ENCODE measurements at regions not wholly inside any gene's neighbourhood (a gene's known extent, or its start where the extent isn't known, plus 50 kb on each side); places are given as distances from the start of the nearest gene placed in this dataset.
"Not testable (repeated sequence)": the region's sequence is repeated elsewhere in the genome, so short reads cannot be mapped to it uniquely, and the experiment has no call there.

GRCh38 chr15:58298879-58299850 lies 132.6 kb upstream of the LIPC start:
- no peak for DNase-seq

GRCh38 chr15:58302832-58303231 lies 129.0 kb upstream of the LIPC start:
- DNase-seq = no peak

GRCh38 chr15:58303236-58303635 lies 128.6 kb upstream of the LIPC start:
- no peak for DNase-seq

- DNase-seq = no peak
Observed at GRCh38 chr15:58306591-58307312, 125.0 kb upstream of the LIPC start.

- DNase-seq = peak; percentile 29
Observed at GRCh38 chr15:58307313-58307961, 124.4 kb upstream of the LIPC start.

- DNase-seq = no peak
Observed at GRCh38 chr15:58308742-58309355, 122.9 kb upstream of the LIPC start.

GRCh38 chr15:58309963-58310928 lies 121.5 kb upstream of the LIPC start:
- DNase-seq = no peak

- no peak for DNase-seq
Observed at GRCh38 chr15:58311556-58311955, 120.2 kb upstream of the LIPC start.

- DNase-seq = no peak
Observed at GRCh38 chr15:58312031-58312430, 119.8 kb upstream of the LIPC start.

GRCh38 chr15:58313304-58313703 lies 118.5 kb upstream of the LIPC start:
- DNase-seq = no peak

GRCh38 chr15:58313810-58314592 lies 117.8 kb upstream of the LIPC start:
- DNase-seq = no peak

- DNase-seq = no peak
Observed at GRCh38 chr15:58314593-58315216, 117.1 kb upstream of the LIPC start.

- no peak for DNase-seq
Observed at GRCh38 chr15:58318517-58318916, 113.3 kb upstream of the LIPC start.

- DNase-seq = no peak
Observed at GRCh38 chr15:58321034-58321433, 110.8 kb upstream of the LIPC start.

- DNase-seq = no peak
Observed at GRCh38 chr15:58322253-58322652, 109.5 kb upstream of the LIPC start.

GRCh38 chr15:58323321-58323720 lies 108.5 kb upstream of the LIPC start:
- DNase-seq = not testable (repeated sequence)

- DNase-seq = no peak
Observed at GRCh38 chr15:58324533-58324932, 107.3 kb upstream of the LIPC start.

- DNase-seq = no peak
Observed at GRCh38 chr15:58327958-58328357, 103.8 kb upstream of the LIPC start.

- no peak for DNase-seq
Observed at GRCh38 chr15:58329211-58329610, 102.6 kb upstream of the LIPC start.
